H1 (cell line): ENCODE measurements at regions not wholly inside any gene's neighbourhood (a gene's known extent, or its start where the extent isn't known, plus 50 kb on each side); places are given as distances from the start of the nearest gene placed in this dataset.

ENCODE experiments used
- CTCF ChIA-PET: fragments of 300-600 bp; sonication (Branson Sonifier 250); formaldehyde crosslinking; loops from one replicate; lab custom pipeline; 2021; ENCODE audit not compliant: partially characterized antibody; lab: Charles Lee
- POLR2A ChIA-PET: fragments of 300-600 bp; sonication (Branson Sonifier 250); formaldehyde crosslinking; loops from one replicate; lab custom pipeline; 2021; ENCODE audit warnings: inconsistent platforms; ENCODE audit not compliant: partially characterized antibody; lab: Charles Lee
- DNase-seq, 2 experiments: peaks; one replicate each; pipeline versions ENCODE4 v3.0.0 to v3.0.0-alpha.2; 2010 to 2022; ENCODE audit warnings: low spot score in 2 of 2, low read depth in 1 of 2, mixed read lengths in 1 of 2
- FAIRE-seq: peaks from 2 replicates; lab custom pipeline; 2011; peaks lifted over from hg19 to GRCh38; lab: Jason Lieb, UNC
- H2AFZ ChIP-seq: 2 replicates; pipeline ENCODE4 v1.8.1; 2012; ENCODE audit warnings: low read length, inconsistent platforms
- H2AK5ac ChIP-seq: 2 replicates; pipeline ENCODE4 v1.6.1; 2013; ENCODE audit warnings: low read depth, low read length
- H2BK120ac ChIP-seq: replicated peaks from 2 replicates; pipeline ENCODE3; 2013; ENCODE audit warnings: low read depth, low read length, inconsistent platforms
- H2BK12ac ChIP-seq: 2 replicates; pipeline ENCODE4 v1.6.1; 2013; ENCODE audit warnings: low read depth, low read length
- H2BK15ac ChIP-seq: 2 replicates; pipeline ENCODE4 v1.6.1; 2013; ENCODE audit warnings: low read length
- H2BK20ac ChIP-seq: 2 replicates; pipeline ENCODE4 v1.6.1; 2013; ENCODE audit warnings: low read length
- H2BK5ac ChIP-seq: 2 replicates; pipeline ENCODE4 v1.6.1; 2013; ENCODE audit warnings: low read depth, low read length
- H3K14ac ChIP-seq: 2 replicates; pipeline ENCODE4 v1.6.1; 2013; ENCODE audit warnings: inconsistent platforms; ENCODE audit not compliant: insufficient read length
- H3K18ac ChIP-seq: 2 replicates; pipeline ENCODE4 v1.6.1; 2013; ENCODE audit warnings: low read length; ENCODE audit errors: extremely low read depth
- H3K23ac ChIP-seq: 2 replicates; pipeline ENCODE4 v1.6.1; 2013; ENCODE audit warnings: inconsistent platforms; ENCODE audit not compliant: insufficient read length
- H3K23me2 ChIP-seq: 2 replicates; pipeline ENCODE4 v1.6.1; 2013; ENCODE audit warnings: low read depth, low read length
- H3K27ac ChIP-seq: 2 replicates; pipeline ENCODE4 v1.6.1; 2011; ENCODE audit warnings: low read depth, low read length, inconsistent platforms
- H3K27me3 ChIP-seq, 4 experiments: replicated peaks in 1 of 4; 1 replicate in 1 of 4; 2 replicates in 3 of 4; pipeline versions ENCODE4 v1.6.1 to v1.8.1; 2011 to 2013; ENCODE audit warnings: low read length in 3 of 4, mild to moderate bottlenecking in 3 of 4, inconsistent platforms in 2 of 4, mixed read lengths in 2 of 4, moderate library complexity in 1 of 4; ENCODE audit not compliant: control insufficient read depth in 3 of 4, insufficient read depth in 3 of 4; ENCODE audit errors: extremely low read depth in 1 of 4
- H3K36me3 ChIP-seq, 4 experiments: 2 replicates each; pipeline versions ENCODE4 v1.6.1 to v1.8.1; 2011 to 2013; ENCODE audit warnings: mild to moderate bottlenecking in 4 of 4, low read length in 3 of 4, moderate library complexity in 2 of 4, control low read depth in 1 of 4, inconsistent platforms in 1 of 4; ENCODE audit not compliant: insufficient read depth in 4 of 4, control insufficient read depth in 2 of 4
- H3K4ac ChIP-seq: replicated peaks from 2 replicates; pipeline ENCODE3; 2013; ENCODE audit warnings: low read length, low read depth, mixed read lengths, inconsistent platforms; ENCODE audit not compliant: insufficient read length
- H3K4me1 ChIP-seq, 4 experiments: replicated peaks in 1 of 4; 1 replicate in 1 of 4; 2 replicates in 3 of 4; pipeline versions ENCODE4 v1.6.1 to v1.8.1; 2011 to 2013; ENCODE audit warnings: low read length in 3 of 4, inconsistent platforms in 2 of 4, mixed read lengths in 1 of 4; ENCODE audit not compliant: insufficient read depth in 4 of 4, control insufficient read depth in 3 of 4
- H3K4me2 ChIP-seq, 2 experiments: 2 replicates each; pipeline versions ENCODE4 v1.6.1 to v1.8.1; 2011 to 2013; ENCODE audit warnings: low read depth in 2 of 2, low read length in 2 of 2, control low read depth in 1 of 2, inconsistent platforms in 1 of 2, mild to moderate bottlenecking in 1 of 2; ENCODE audit not compliant: insufficient read depth in 1 of 2
- H3K4me3 ChIP-seq, 4 experiments: fragments of 200-600, 300-600 bp in 1 of 4; sonication (generic), shearing (Covaris generic), sonication (Bioruptor Twin) in 1 of 4; 2 replicates each; pipeline versions ENCODE4 v1.5.1 to v1.8.1; 2011 to 2016; ENCODE audit warnings: low read length in 4 of 4, low read depth in 3 of 4, control low read depth in 2 of 4, inconsistent platforms in 2 of 4, mild to moderate bottlenecking in 2 of 4, mixed read lengths in 1 of 4, moderate library complexity in 1 of 4; ENCODE audit not compliant: insufficient read depth in 2 of 4; ENCODE audit errors: extremely low read depth in 1 of 4
- H3K56ac ChIP-seq: replicated peaks from 2 replicates; pipeline ENCODE3; 2013; ENCODE audit warnings: low read depth, mild to moderate bottlenecking, mixed read lengths, low read length, inconsistent platforms; ENCODE audit not compliant: insufficient read length
- H3K79me1 ChIP-seq: 2 replicates; pipeline ENCODE4 v1.6.1; 2013; ENCODE audit warnings: low read depth, low read length, control low read depth
- H3K79me2 ChIP-seq, 2 experiments: 2 replicates each; pipeline versions ENCODE4 v1.6.1 to v1.8.1; 2012 to 2013; ENCODE audit warnings: low read length in 2 of 2, mild to moderate bottlenecking in 2 of 2, inconsistent platforms in 1 of 2; ENCODE audit not compliant: insufficient read depth in 2 of 2, control insufficient read depth in 1 of 2
- H3K9ac ChIP-seq, 4 experiments: replicated peaks in 1 of 4; 1 replicate in 1 of 4; 2 replicates in 3 of 4; pipeline versions ENCODE4 v1.6.1 to v1.8.1; 2011 to 2013; ENCODE audit warnings: low read depth in 3 of 4, low read length in 3 of 4, control low read depth in 2 of 4, mild to moderate bottlenecking in 2 of 4, moderate library complexity in 2 of 4, inconsistent platforms in 1 of 4; ENCODE audit errors: extremely low read depth in 1 of 4
- H3K9me3 ChIP-seq, 2 experiments: 2 replicates each; pipeline versions ENCODE4 v1.6.1 to v1.8.1; 2012 to 2013; ENCODE audit warnings: mild to moderate bottlenecking in 2 of 2, moderate library complexity in 2 of 2, control low read depth in 1 of 2, inconsistent platforms in 1 of 2, low read depth in 1 of 2, low read length in 1 of 2, mixed read lengths in 1 of 2; ENCODE audit not compliant: insufficient read depth in 2 of 2
- H4K20me1 ChIP-seq, 2 experiments: replicated peaks in 1 of 2; 2 replicates each; pipeline versions ENCODE3 to v1.8.1; 2011 to 2013; ENCODE audit warnings: inconsistent platforms in 2 of 2, low read length in 2 of 2, mild to moderate bottlenecking in 1 of 2; ENCODE audit not compliant: insufficient read depth in 2 of 2, control insufficient read depth in 1 of 2
- H4K5ac ChIP-seq: 2 replicates; pipeline ENCODE4 v1.6.1; 2013; ENCODE audit warnings: low read length, low read depth, mixed read lengths, inconsistent platforms; ENCODE audit not compliant: insufficient read length
- H4K8ac ChIP-seq: 2 replicates; pipeline ENCODE4 v1.8.0; 2013; ENCODE audit warnings: mild to moderate bottlenecking, moderate library complexity, low read length, inconsistent platforms; ENCODE audit not compliant: insufficient read depth; ENCODE audit errors: extremely low read depth
- H4K91ac ChIP-seq: replicated peaks from 2 replicates; pipeline ENCODE3; 2013; ENCODE audit warnings: low read length, mixed read lengths, inconsistent platforms; ENCODE audit not compliant: insufficient read length
- CEBPB ChIP-seq: IDR thresholded peaks from 2 replicates; pipeline ENCODE4 v1.6.1; 2012; ENCODE audit warnings: low read depth, low read length
- CHD1 ChIP-seq: IDR thresholded peaks from 2 replicates; pipeline ENCODE4 v1.6.1; 2012; ENCODE audit warnings: low read depth, low read length, improper control_type of control experiment
- PHF8 ChIP-seq: fragments of 200-600 bp; sonication (generic); conservative IDR thresholded peaks from 2 replicates; pipeline ENCODE4 v1.7.1; 2012; ENCODE audit warnings: low read depth, mild to moderate bottlenecking, inconsistent platforms, low read length, moderate library complexity
- SAP30 ChIP-seq: fragments of 300-600 bp; sonication (generic); IDR thresholded peaks from 2 replicates; pipeline ENCODE4 v1.7.1; 2012; ENCODE audit warnings: low read length, moderate library complexity, mild to moderate bottlenecking, inconsistent platforms; ENCODE audit not compliant: insufficient read depth, insufficient replicate concordance
- SP2 ChIP-seq: IDR thresholded peaks from 2 replicates; pipeline ENCODE4 v1.6.1; 2012; ENCODE audit warnings: mild to moderate bottlenecking, low read length, inconsistent platforms
- WGBS, 2 experiments: shearing (Covaris generic) in 1 of 2; methylation state at CpG; one replicate each; pipeline versions ENCODE4 v1.1.6 to v1.1.7; 2013 to 2015; ENCODE audit warnings: low lambda C conversion rate in 2 of 2, mixed read lengths in 2 of 2, inconsistent platforms in 1 of 2, low coverage in 1 of 2, missing lambda C conversion rate in 1 of 2; ENCODE audit not compliant: insufficient replicate concordance in 2 of 2, insufficient coverage in 1 of 2, insufficient read length in 1 of 2; ENCODE audit errors: extremely low coverage in 1 of 2, missing lambda C conversion rate in 1 of 2; 5-methylcytosine and 5-hydroxymethylcytosine counted together
- TF ChIP-seq, protein P1 (sequence below): IDR thresholded peaks from 2 replicates; pipeline ENCODE4 v1.6.1; 2011; ENCODE audit warnings: low read depth, mild to moderate bottlenecking, low read length; ENCODE audit not compliant: insufficient read depth
- TF ChIP-seq, protein P2 (sequence below): IDR thresholded peaks from 2 replicates; pipeline ENCODE4 v1.6.1; 2012; ENCODE audit warnings: inconsistent platforms

DNA sequence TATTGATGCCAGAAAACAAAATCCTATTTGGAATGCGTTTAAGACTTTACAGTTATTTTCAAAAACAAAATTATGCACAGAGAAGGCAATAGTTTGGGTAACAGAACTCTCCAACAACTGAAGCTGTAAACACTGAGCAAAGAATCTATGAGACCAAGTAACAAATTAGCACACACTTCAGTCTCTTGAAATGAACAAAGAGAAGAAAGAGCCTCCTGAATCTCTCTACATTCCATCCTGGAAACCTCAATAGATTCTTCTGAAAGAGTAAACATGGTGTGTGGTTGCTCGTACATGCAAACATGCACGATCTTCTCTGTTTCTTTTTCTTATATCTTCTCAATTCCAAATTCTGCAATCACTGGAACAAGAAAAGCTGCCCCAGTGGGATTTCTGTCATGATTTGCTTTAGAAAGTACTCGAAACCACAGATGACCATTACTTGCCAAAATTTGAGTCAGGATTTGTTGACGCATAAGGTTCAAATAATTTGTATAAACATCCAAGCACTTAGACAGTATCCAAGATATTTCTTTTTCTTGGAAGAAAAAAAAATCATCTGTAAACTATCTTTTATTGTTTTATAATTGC is 137.9 kb upstream of the DACH1 start:
- no peak overlapping the region for H3K4me2 ChIP-seq
- no peak for DNase-seq
- TF ChIP-seq, protein P1, sequence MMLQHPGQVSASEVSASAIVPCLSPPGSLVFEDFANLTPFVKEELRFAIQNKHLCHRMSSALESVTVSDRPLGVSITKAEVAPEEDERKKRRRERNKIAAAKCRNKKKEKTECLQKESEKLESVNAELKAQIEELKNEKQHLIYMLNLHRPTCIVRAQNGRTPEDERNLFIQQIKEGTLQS: no peak
- no peak for TF ChIP-seq CHD1
- no peak for TF ChIP-seq PHF8
- TF ChIP-seq, protein P2, sequence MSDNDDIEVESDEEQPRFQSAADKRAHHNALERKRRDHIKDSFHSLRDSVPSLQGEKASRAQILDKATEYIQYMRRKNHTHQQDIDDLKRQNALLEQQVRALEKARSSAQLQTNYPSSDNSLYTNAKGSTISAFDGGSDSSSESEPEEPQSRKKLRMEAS: no peak
- TF ChIP-seq SAP30: no peak
- no peak for TF ChIP-seq CEBPB
- no peak for TF ChIP-seq SP2
- no peaks in the 10 kb centered on the region for H3K36me3 ChIP-seq
- H3K79me1 ChIP-seq: no peaks in the 10 kb centered on the region
- 94% methylated on average over 5 of the region's 5 CpGs; no CpG with 5 or more reads in 1 of the 2 experiments for WGBS, 2 experiments
- H3K56ac ChIP-seq: no peak overlapping the region
- H2BK5ac ChIP-seq: no peak overlapping the region
- POLR2A ChIA-PET: no interaction called here
- H4K8ac ChIP-seq: no peak overlapping the region
- no peaks in the 10 kb centered on the region for H4K20me1 ChIP-seq
- H3K79me2 ChIP-seq: no peaks in the 10 kb centered on the region
- H3K23me2 ChIP-seq: no peaks in the 10 kb centered on the region; the same call in 1 of the 2 replicates
- no peak overlapping the region for H3K27ac ChIP-seq
- H3K4me3 ChIP-seq: no peak overlapping the region
- no peaks in the 10 kb centered on the region for H3K27me3 ChIP-seq
- no peak overlapping the region for H4K91ac ChIP-seq
- no peaks in the 10 kb centered on the region for H3K4me1 ChIP-seq
- no peak overlapping the region for H2BK120ac ChIP-seq
- H2BK20ac ChIP-seq: no peak overlapping the region
- H3K9ac ChIP-seq: no peak overlapping the region
- no peak for FAIRE-seq
- H3K14ac ChIP-seq: no peak overlapping the region
- no peak overlapping the region for H2AFZ ChIP-seq
- H3K18ac ChIP-seq: no peak overlapping the region
- H2BK15ac ChIP-seq: no peak overlapping the region
- no peak overlapping the region for H3K23ac ChIP-seq
- H2BK12ac ChIP-seq: no peak overlapping the region
- no peaks in the 10 kb centered on the region for H3K9me3 ChIP-seq
- CTCF ChIA-PET: interaction anchor here (1.1 kb wide), 1 partner anchor 25 kb away, joined by 3 read pairs; no protein-coding TSS in a partner anchor
- no peak overlapping the region for H3K4ac ChIP-seq
- no peak overlapping the region for H2AK5ac ChIP-seq
- no peak overlapping the region for H4K5ac ChIP-seq
